Esophagus muscularis mucosa (tissue), 3 donors: ENCODE measurements at regions not wholly inside any gene's neighbourhood (a gene's known extent, or its start where the extent isn't known, plus 50 kb on each side); places are given as distances from the start of the nearest gene placed in this dataset.

Experiments
- POLR2AphosphoS5 ChIP-seq, 2 donors: sonication (generic); formaldehyde crosslinking; IDR thresholded peaks; one replicate each; pipeline ENCODE4 v1.6.1; 2017; ENCODE audit warnings: antibody characterized with exemption in 2 of 2
- TF ChIP-seq, protein P1 (sequence below), 3 experiments: fragments of 200-600 bp in 2 of 3; fragments of 450-650 bp in 1 of 3; sonication (generic) in 2 of 3; IDR thresholded peaks; one replicate each; pipeline ENCODE4 v1.5.1; 2017 to 2019; ENCODE audit warnings: antibody characterized with exemption in 3 of 3, mild to moderate bottlenecking in 2 of 3, moderate library complexity in 1 of 3

DNA sequence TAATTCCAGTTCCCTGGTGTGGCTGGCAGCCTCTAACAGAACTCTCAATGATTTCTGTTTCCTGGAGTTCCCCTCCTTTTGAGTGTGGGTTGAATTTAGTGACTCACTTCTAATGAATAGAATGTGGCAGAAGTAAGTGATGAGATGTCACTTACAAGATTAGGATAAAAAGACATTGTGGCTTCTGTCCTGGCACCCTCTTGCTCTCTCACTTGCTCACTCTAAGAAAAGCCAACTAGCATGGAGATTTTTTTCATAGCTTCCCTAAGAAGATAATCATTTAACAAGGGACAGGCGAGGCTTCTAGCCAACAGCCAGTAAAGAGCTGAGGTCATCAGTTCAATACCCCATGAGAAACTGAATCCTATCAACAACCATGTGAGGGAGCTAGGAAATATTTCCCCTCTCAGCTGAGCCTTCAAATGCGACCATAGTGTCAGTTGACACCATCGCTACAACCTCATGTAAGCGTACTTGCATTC, 156.7 kb downstream of the TMTC3 start:
- TF ChIP-seq POLR2AphosphoS5 (IDR thresholded peaks at IDR 0.05) = no peak
- TF ChIP-seq, protein P1, sequence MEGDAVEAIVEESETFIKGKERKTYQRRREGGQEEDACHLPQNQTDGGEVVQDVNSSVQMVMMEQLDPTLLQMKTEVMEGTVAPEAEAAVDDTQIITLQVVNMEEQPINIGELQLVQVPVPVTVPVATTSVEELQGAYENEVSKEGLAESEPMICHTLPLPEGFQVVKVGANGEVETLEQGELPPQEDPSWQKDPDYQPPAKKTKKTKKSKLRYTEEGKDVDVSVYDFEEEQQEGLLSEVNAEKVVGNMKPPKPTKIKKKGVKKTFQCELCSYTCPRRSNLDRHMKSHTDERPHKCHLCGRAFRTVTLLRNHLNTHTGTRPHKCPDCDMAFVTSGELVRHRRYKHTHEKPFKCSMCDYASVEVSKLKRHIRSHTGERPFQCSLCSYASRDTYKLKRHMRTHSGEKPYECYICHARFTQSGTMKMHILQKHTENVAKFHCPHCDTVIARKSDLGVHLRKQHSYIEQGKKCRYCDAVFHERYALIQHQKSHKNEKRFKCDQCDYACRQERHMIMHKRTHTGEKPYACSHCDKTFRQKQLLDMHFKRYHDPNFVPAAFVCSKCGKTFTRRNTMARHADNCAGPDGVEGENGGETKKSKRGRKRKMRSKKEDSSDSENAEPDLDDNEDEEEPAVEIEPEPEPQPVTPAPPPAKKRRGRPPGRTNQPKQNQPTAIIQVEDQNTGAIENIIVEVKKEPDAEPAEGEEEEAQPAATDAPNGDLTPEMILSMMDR (IDR thresholded peaks at IDR 0.05) = no peak
